Stimulated activated memory B cell treated with anti-CD40 and anti-IgM and Interleukin-4, amounts not matched to agents 10 μg/mL and 1 μg/mL and 100 μg/mL, for 72 hours (primary cell): ENCODE measurements at regions not wholly inside any gene's neighbourhood (a gene's known extent, or its start where the extent isn't known, plus 50 kb on each side); places are given as distances from the start of the nearest gene placed in this dataset.
"Not testable (repeated sequence)": the region's sequence is repeated elsewhere in the genome, so short reads cannot be mapped to it uniquely, and the experiment has no call there.

Source experiments
- ATAC-seq: fragments of 150-1000 bp; cut with Tn5 transposase; 2 replicates; pipeline ENCODE4 v1.10.0; 2021
- H3K27ac Mint-ChIP-seq: one replicate; pipeline ENCODE4 v1.8.0; 2022; ENCODE audit warnings: mild to moderate bottlenecking, mixed read lengths
- H3K27me3 Mint-ChIP-seq: one replicate; pipeline ENCODE4 v1.8.0; 2022; ENCODE audit warnings: mixed read lengths
- H3K36me3 Mint-ChIP-seq: one replicate; pipeline ENCODE4 v1.8.0; 2022; ENCODE audit warnings: mixed read lengths
- H3K4me1 Mint-ChIP-seq: one replicate; pipeline ENCODE4 v1.8.0; 2022; ENCODE audit warnings: mixed read lengths
- H3K4me3 Mint-ChIP-seq: one replicate; pipeline ENCODE4 v1.8.0; 2022; ENCODE audit warnings: mild to moderate bottlenecking, moderate library complexity, mixed read lengths
- H3K9me3 Mint-ChIP-seq: one replicate; pipeline ENCODE4 v1.8.0; 2022; ENCODE audit warnings: mixed read lengths

DNA sequence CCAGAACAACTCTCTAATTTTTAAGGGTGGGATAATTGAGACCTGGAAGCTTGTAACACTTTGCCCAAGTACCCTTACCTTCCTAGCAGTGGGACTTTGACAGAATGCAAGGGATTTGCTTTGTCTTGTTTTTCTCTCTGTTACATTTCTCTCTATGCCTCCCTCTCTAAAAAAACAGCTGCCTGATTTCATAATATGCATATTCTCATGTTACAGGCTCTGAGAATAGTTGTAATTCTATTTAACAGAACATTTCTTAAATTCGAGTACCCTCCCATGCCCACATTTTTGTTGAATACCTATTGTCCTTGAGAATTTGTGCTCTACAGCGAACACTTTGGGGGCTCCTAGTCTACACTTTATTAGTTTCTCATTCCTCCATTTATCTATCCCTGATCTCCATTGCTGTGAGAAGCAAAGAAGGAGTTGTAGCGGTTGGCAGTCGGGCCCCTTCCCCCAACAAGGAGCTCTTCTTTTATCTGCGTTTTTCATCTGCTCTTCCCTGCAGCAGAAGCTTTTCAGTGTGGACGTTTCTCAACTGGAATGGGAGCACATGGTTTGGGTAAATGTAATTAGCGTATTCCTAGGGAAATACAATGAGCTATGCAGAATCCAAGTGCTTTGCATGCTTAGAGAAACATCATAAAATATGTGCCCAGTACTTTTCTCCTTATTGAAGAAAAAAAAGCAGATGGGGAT, 117.7 kb upstream of the CCDC90B start:
- Mint-ChIP-seq H3K4me1 (peaks cover 11% of the 10 kb centered on the region), H3K9me3 (no peaks in the 10 kb centered on the region), H3K27me3 (peaks cover 13% of the 10 kb centered on the region), H3K4me3 (no peak overlapping the region), H3K36me3 (no peaks in the 10 kb centered on the region), H3K27ac (no peak overlapping the region)
- no peak for ATAC-seq

DNA sequence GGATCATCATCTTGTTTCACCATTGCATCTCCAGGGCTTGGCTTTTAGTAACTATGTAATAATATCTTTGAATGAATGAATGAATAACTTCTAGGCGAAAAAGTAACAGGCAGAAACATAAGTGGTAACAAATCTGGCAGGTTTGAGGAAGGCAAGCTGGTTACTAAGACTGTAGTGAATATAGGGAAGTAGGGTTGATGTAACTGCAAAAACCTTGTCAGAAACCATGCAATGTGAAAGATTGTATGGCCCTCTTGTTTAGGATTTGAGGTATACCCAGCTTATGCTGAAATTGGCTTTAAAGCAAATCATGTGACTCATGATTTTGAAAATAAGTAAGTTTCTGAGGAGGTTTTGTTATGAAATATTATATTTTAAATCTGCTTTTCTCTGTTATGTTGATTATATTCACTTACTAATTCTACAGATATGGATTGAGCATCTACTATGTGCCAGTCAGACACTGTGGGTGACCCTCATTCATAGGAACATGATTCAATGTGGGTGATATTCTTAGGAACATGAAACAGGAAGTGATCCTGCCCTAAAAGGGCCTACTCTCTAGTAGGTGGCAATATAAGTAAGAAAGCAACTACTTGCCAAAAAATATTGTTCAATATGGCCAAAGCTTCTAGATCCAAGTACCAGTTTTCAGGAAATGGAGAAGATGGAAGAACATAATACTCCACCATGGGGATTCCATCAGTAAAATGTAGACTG, 115.5 kb upstream of the CCDC90B start:
- no peak overlapping the region for H3K4me3 Mint-ChIP-seq
- ATAC-seq: peak; percentile 91
- H3K4me1 Mint-ChIP-seq: peaks cover 11% of the 10 kb centered on the region
- H3K27ac Mint-ChIP-seq: peak overlapping the region; percentile 75
- H3K9me3 Mint-ChIP-seq: no peaks in the 10 kb centered on the region
- H3K36me3 Mint-ChIP-seq: no peaks in the 10 kb centered on the region
- no peaks in the 10 kb centered on the region for H3K27me3 Mint-ChIP-seq

DNA sequence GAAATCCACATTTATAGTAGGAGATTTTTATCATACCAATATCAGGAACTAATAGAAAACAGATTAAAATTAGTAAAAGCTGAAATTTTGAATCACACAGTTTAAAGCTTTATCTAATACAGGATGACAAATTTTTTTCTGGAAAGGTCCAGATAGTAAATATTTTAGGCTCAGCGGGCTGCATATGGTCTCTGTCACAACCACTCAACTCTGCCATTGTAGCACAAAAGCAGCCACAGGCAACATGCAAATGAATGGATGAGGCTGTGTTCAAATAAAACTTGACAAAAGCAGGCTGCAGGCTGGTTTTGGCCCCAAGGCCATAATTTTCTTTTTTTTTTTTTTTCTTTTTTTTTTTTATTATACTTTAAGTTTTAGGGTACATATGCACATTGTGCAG, 108.2 kb upstream of the CCDC90B start:
- peaks cover 7% of the 10 kb centered on the region for H3K9me3 Mint-ChIP-seq
- H3K27me3 Mint-ChIP-seq: no peaks in the 10 kb centered on the region
- no peaks in the 10 kb centered on the region for H3K36me3 Mint-ChIP-seq
- no peak overlapping the region for H3K27ac Mint-ChIP-seq
- no peaks in the 10 kb centered on the region for H3K4me1 Mint-ChIP-seq
- H3K4me3 Mint-ChIP-seq: no peak overlapping the region
- ATAC-seq: no peak

DNA sequence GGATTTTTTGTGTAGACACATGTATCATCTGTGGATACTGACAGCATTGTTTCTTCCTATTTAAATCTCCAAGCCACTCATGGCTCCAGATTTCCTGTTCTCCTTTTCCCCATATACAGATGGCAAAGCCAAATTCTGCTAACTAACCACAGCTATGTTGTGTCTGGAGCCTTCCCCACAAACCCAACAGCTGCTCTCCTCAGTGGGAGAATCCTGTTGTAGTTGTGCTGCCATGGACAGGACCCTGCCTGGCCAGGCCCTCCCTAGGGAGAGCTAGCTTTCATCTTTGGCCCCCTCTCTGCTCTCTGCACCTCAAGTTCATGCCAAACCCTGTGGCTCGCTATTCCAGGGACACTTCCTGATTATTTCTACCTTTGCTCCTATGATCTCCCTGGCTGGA, 106.4 kb upstream of the CCDC90B start:
- Mint-ChIP-seq H3K27me3 (no peaks in the 10 kb centered on the region), H3K9me3 (peaks cover 7% of the 10 kb centered on the region), H3K36me3 (no peaks in the 10 kb centered on the region), H3K4me1 (no peaks in the 10 kb centered on the region), H3K27ac (no peak overlapping the region), H3K4me3 (no peak overlapping the region)
- ATAC-seq: no peak

DNA sequence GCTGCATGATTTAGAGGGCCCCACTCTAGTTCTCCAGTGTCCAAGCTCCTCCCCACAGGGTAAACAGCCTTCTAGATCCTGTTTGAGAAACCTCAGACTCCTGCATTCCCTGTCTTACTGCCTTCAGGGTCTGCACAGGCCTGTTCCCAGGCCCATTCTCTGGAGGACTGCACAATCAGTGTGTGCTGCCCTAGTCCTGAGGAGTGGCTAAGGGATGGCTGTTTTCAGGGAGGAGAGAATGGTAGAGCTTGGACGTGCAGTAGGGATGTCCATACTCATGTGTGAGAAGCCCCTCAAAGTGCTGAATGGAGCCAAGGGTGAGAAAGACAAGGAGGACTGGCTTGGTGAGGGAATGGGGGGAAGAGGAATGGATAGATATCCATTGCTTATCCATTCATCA, 103.8 kb upstream of the CCDC90B start:
- peaks cover 20% of the 10 kb centered on the region for H3K9me3 Mint-ChIP-seq
- no peak overlapping the region for H3K27ac Mint-ChIP-seq
- no peaks in the 10 kb centered on the region for H3K27me3 Mint-ChIP-seq
- no peak overlapping the region for H3K4me3 Mint-ChIP-seq
- no peaks in the 10 kb centered on the region for H3K4me1 Mint-ChIP-seq
- H3K36me3 Mint-ChIP-seq: peaks cover 15% of the 10 kb centered on the region
- peak; percentile 31 for ATAC-seq

DNA sequence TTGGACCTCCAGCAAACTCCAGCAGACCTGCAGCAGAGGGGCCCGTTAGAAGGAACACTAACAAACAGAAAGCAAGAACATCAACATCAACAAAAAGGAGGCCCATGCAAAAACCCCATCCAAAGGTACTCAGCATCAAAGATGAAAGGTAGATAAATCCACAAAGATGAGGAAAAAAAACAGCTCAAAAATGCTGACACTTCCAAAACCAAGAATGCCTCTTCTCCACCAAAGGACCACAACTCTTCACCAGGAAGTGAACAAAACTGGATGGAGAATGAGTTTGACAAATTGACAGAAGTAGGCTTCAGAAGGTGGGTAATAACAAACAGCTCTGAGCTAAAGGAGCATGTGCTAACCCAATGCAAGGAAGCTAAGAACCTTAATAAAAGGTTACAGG, 97.7 kb upstream of the CCDC90B start:
- H3K27ac Mint-ChIP-seq, ATAC-seq, H3K27me3 Mint-ChIP-seq, H3K4me1 Mint-ChIP-seq, H3K4me3 Mint-ChIP-seq: not testable (repeated sequence)
- Mint-ChIP-seq H3K9me3 (peaks cover 27% of the 10 kb centered on the region), H3K36me3 (peaks cover 20% of the 10 kb centered on the region)

DNA sequence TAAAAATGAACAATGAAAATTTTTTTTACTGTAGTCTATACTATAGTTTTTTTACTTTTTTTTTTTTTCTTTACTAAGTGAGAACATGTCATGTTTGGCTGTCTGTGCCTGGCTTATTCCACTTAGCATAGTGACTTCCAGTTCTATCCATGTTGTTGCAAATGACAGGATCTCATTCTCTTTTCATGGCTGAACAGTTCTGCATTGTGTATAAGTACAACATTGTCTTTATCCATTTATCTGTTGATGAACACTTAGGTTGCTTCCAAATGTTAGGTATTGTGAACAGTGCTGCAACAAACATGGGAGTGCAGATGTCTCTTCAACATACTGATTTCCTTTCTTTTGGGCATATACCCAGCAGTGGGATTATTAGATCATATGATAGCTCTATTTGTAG, 88.1 kb upstream of the CCDC90B start:
- peaks cover 18% of the 10 kb centered on the region for H3K27me3 Mint-ChIP-seq

DNA sequence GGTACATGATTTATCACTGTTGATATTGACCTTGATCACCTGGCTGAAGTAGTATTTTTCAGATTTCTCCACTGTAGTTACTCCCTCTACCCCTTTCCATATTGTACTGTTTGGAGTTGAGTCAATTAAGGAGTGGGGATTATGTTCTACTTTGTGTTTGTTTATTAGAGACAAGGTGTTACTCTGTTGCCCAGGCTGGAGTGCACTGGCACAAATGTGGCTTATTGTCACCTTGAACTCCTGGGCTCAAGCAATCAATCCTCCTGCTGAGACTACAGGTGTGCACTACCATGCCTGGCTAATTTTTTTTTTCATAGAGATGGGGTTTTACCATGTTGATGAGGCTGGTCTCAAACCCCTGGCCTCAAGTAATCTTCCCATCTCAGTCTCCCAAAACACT, 85.3 kb upstream of the CCDC90B start:
- Mint-ChIP-seq H3K36me3 (no peaks in the 10 kb centered on the region), H3K4me3 (no peak overlapping the region), H3K9me3 (peaks cover 11% of the 10 kb centered on the region), H3K27me3 (peaks cover 18% of the 10 kb centered on the region), H3K4me1 (no peaks in the 10 kb centered on the region), H3K27ac (no peak overlapping the region)
- ATAC-seq: no peak

More for the DNA sequence above, 88.1 kb upstream of the CCDC90B start:
- Mint-ChIP-seq H3K4me1 (no peaks in the 10 kb centered on the region), H3K36me3 (no peaks in the 10 kb centered on the region), H3K4me3 (no peak overlapping the region), H3K27ac (no peak overlapping the region), H3K9me3 (no peaks in the 10 kb centered on the region)
- ATAC-seq: no peak

DNA sequence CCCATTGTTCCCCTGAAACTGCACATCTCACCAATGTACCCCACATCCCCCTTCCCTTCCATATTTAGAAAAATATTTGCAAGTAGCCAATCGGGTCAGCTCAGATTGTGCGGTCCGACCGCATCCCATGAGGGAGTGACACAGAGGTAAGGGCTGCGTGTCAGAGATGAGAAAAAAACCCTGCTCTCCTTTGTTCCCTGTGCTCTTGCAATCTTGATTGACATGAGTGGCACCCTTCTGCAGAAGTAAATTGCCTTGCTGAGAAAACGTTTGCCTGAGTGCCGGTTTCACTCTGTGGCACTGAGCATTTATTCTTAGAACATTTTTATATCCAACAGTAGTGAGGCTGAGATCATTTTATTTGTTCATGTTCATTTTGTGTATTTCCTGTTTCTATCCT, 81.6 kb upstream of the CCDC90B start:
- Mint-ChIP-seq H3K9me3 (peaks cover 11% of the 10 kb centered on the region), H3K27me3 (no peaks in the 10 kb centered on the region), H3K4me3 (no peak overlapping the region), H3K36me3 (no peaks in the 10 kb centered on the region), H3K27ac (no peak overlapping the region), H3K4me1 (no peaks in the 10 kb centered on the region)
- ATAC-seq: no peak

DNA sequence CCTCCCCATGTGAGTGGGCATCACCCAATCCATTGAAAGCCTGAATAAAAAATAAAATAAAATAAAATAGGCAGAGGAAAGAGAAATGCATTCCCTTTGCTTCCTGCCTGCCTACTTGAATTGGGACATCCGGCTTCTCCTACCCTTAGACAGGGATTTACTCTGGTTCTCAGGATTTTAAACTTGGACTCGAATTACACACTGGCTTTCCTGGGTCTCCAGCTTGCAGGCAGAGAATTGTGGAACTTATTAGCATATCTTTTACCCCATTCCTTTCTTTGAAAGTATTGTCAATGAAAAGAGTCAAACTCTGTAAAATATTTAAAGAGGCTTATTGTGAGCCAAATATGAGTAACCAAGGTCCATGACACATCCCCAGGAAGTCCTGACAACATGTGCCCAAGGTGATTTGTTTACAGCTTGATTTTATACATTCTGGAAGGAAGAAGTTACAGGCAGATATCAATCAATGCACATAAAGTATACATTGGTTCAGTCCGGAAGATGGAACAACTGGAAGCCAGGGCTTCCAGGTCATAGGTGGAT, 78.4 kb upstream of the CCDC90B start:
- no peaks in the 10 kb centered on the region for H3K4me1 Mint-ChIP-seq
- no peaks in the 10 kb centered on the region for H3K36me3 Mint-ChIP-seq
- no peak for ATAC-seq
- H3K27ac Mint-ChIP-seq: no peak overlapping the region
- no peaks in the 10 kb centered on the region for H3K27me3 Mint-ChIP-seq
- no peak overlapping the region for H3K4me3 Mint-ChIP-seq
- peaks cover 11% of the 10 kb centered on the region for H3K9me3 Mint-ChIP-seq

DNA sequence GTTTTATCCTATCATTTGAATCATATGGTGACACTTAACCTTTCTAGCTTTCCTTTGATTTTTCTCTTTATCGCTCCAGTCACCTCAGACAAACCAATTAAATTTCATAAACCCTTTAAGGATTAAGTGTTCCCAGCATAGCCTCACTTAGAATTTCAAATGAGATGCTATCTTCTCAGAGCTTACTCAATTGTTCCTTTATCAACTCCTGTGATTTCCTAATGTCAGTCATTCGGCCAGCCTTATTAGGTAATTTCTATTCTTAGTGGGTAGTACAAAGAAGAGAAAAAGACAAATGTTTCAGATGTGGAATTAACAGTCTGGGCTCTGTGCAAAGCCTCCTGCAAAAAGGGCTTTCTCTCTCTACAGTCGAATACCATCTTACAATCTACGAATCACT, 77.1 kb upstream of the CCDC90B start:
- no peaks in the 10 kb centered on the region for H3K4me1 Mint-ChIP-seq
- H3K4me3 Mint-ChIP-seq: no peak overlapping the region
- no peaks in the 10 kb centered on the region for H3K27me3 Mint-ChIP-seq
- no peak overlapping the region for H3K27ac Mint-ChIP-seq
- no peaks in the 10 kb centered on the region for H3K36me3 Mint-ChIP-seq
- no peak for ATAC-seq
- peaks cover 7% of the 10 kb centered on the region for H3K9me3 Mint-ChIP-seq

DNA sequence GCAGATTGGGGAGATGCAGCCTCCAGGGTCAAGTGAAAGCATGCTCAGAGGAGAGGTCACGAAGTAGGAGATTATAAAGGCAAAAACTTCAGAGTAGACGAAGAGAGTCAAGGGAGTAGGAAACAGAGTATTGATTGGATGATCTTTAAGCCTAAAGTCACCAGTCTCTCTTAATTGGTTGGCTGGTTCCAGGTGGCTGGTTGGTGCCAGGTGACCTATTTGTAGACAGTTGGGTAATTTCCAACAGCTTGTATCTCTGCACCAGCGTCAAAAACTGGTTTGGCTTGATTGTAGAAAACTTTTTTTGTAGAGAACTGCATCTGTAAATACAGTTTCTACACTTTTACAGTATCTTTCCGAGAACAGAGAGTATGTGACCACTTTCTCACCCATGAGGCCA, 75.7 kb upstream of the CCDC90B start:
- no peaks in the 10 kb centered on the region for H3K36me3 Mint-ChIP-seq
- no peak for ATAC-seq
- peaks cover 5% of the 10 kb centered on the region for H3K9me3 Mint-ChIP-seq
- H3K4me3 Mint-ChIP-seq: no peak overlapping the region
- H3K4me1 Mint-ChIP-seq: no peaks in the 10 kb centered on the region
- H3K27ac Mint-ChIP-seq: no peak overlapping the region
- no peaks in the 10 kb centered on the region for H3K27me3 Mint-ChIP-seq

DNA sequence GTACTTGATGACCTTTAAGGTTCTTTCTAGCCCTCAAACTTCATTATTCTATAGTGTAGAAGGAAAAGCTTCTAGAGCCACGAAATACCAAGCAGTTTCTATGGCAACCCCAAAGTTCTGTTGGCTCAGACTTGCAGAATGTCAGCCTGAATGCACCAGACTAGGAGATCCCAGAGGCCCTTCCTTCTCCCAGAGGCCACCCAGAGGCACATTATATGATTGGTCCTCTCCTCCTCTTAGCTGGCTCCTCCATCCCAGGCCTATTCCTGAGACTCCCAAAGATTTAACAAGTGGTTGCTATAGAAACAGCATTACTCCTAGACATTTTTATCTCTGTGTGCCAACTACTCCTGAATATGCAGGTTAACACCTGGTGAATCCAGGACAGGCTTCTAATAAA, 69.2 kb upstream of the CCDC90B start:
- no peak for ATAC-seq
- Mint-ChIP-seq H3K9me3 (peaks cover 14% of the 10 kb centered on the region), H3K27me3 (no peaks in the 10 kb centered on the region), H3K36me3 (no peaks in the 10 kb centered on the region), H3K4me3 (no peak overlapping the region), H3K4me1 (no peaks in the 10 kb centered on the region), H3K27ac (no peak overlapping the region)

DNA sequence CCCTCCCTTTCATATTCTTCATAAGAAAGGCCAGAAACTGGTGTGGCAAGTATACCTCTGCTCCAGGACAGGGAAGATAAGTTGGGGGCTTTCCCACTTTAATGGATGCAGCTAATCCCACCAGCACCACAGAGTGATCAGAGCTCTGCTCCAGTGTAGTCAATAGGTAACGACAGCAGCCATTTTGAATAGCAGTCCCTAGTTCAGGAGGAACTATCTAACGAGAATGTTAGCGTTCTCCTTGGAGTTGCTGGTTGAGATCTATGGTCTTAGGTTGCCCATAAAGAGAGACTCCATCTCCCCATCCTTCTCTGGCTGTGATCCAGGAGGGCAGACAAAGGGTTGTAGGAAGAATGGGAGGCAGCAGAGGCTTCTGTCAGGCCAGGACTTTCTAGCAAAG, 64.0 kb upstream of the CCDC90B start:
- peaks cover 1% of the 10 kb centered on the region for H3K27me3 Mint-ChIP-seq
- H3K4me1 Mint-ChIP-seq: no peaks in the 10 kb centered on the region
- no peak overlapping the region for H3K27ac Mint-ChIP-seq
- ATAC-seq: no peak
- H3K36me3 Mint-ChIP-seq: no peaks in the 10 kb centered on the region
- H3K9me3 Mint-ChIP-seq: peaks cover 9% of the 10 kb centered on the region
- H3K4me3 Mint-ChIP-seq: no peak overlapping the region

DNA sequence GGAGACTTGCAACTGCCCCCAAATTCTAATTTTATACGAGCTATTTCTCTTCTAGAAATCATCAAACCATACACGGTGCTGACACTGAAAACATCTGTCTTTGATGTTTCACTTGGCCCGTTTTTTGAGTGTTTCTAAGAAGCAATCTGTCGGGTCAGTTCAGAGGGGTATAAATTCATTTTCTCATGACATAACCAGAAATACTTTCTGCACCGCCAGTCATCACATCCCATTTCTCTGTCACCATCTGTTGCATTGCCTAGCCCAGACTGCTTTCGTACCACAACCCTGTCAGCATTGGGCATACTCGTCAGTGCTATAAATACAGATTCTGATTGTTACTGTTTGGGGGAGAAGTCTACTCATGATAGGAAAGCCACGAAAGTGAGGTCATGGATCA, 63.1 kb upstream of the CCDC90B start:
- H3K4me1 Mint-ChIP-seq: no peaks in the 10 kb centered on the region
- no peak overlapping the region for H3K27ac Mint-ChIP-seq
- no peaks in the 10 kb centered on the region for H3K36me3 Mint-ChIP-seq
- H3K9me3 Mint-ChIP-seq: peaks cover 9% of the 10 kb centered on the region
- peaks cover 10% of the 10 kb centered on the region for H3K27me3 Mint-ChIP-seq
- ATAC-seq: no peak
- H3K4me3 Mint-ChIP-seq: no peak overlapping the region

DNA sequence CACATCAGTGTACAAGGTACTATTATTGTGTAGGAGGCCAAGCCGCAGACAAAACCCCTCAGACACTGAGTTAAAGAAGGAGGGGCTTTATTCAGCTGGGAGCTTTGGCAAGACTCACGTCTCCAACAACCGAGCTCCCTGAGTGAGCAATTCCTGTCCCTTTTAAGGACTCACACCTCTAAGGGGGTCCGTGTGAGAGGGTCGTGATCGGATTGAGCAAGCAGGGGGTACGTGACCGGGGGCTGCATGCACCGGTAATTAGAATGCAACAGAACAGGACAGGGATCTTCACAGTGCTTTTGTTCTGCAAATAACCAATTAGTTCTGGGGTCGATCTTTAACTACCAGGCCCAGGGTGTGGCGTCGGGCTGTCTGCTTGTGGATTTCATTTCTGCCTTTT, 60.5 kb upstream of the CCDC90B start:
- not testable (repeated sequence) for H3K36me3 Mint-ChIP-seq, H3K9me3 Mint-ChIP-seq, H3K4me1 Mint-ChIP-seq, H3K27ac Mint-ChIP-seq, ATAC-seq, H3K4me3 Mint-ChIP-seq
- peaks cover 36% of the 10 kb centered on the region for H3K27me3 Mint-ChIP-seq
